Activated naive CD8-positive, alpha-beta T cell treated with anti-CD3 and anti-CD28 coated beads, Interleukin-2, amount 50 U/mL, for 24 hours (primary cell): ENCODE measurements at regions not wholly inside any gene's neighbourhood (a gene's known extent, or its start where the extent isn't known, plus 50 kb on each side); places are given as distances from the start of the nearest gene placed in this dataset.

Source experiments
- ATAC-seq: fragments of 150-1000 bp; cut with Tn5 transposase; one replicate; pipeline ENCODE4 v1.10.0; 2021
- DNase-seq: peaks from one replicate; pipeline ENCODE4 v3.0.0; 2021
- H3K27ac Mint-ChIP-seq: one replicate; pipeline ENCODE4 v1.8.0; 2021; ENCODE audit warnings: mild to moderate bottlenecking, mixed read lengths
- H3K27me3 Mint-ChIP-seq: one replicate; pipeline ENCODE4 v1.8.0; 2021; ENCODE audit warnings: mixed read lengths
- H3K36me3 Mint-ChIP-seq: one replicate; pipeline ENCODE4 v1.8.0; 2021; ENCODE audit warnings: low read depth, mixed read lengths
- H3K4me1 Mint-ChIP-seq: one replicate; pipeline ENCODE4 v1.8.0; 2021; ENCODE audit warnings: mixed read lengths
- H3K4me3 Mint-ChIP-seq: one replicate; pipeline ENCODE4 v1.8.0; 2021; ENCODE audit warnings: mild to moderate bottlenecking, moderate library complexity, mixed read lengths
- H3K9me3 Mint-ChIP-seq: one replicate; pipeline ENCODE4 v1.8.0; 2021; ENCODE audit warnings: mixed read lengths

GRCh38 chrX:39912126-39912525 is 185.6 kb downstream of the BCOR start:
- H3K36me3 Mint-ChIP-seq, result no peaks in the 10 kb centered on the region
- H3K9me3 Mint-ChIP-seq, result no peaks in the 10 kb centered on the region
- H3K27me3 Mint-ChIP-seq, result peaks cover 2% of the 10 kb centered on the region
- ATAC-seq, result no peak
- DNase-seq, result no peak
- H3K27ac Mint-ChIP-seq, result no peak overlapping the region
- peaks cover 8% of the 10 kb centered on the region for H3K4me1 Mint-ChIP-seq
- H3K4me3 Mint-ChIP-seq, result no peak overlapping the region

GRCh38 chrX:39915081-39915480 is 182.7 kb downstream of the BCOR start:
- Mint-ChIP-seq H3K27ac (no peak overlapping the region), H3K27me3 (peaks cover 2% of the 10 kb centered on the region), H3K4me3 (no peak overlapping the region), H3K36me3 (no peaks in the 10 kb centered on the region), H3K9me3 (no peaks in the 10 kb centered on the region), H3K4me1 (no peaks in the 10 kb centered on the region)
- ATAC-seq (no peak), DNase-seq (no peak)

GRCh38 chrX:39915596-39915995 is 182.2 kb downstream of the BCOR start:
- H3K27ac Mint-ChIP-seq, result no peak overlapping the region
- no peaks in the 10 kb centered on the region for H3K4me1 Mint-ChIP-seq

GRCh38 chrX:39921838-39922237 is 175.9 kb downstream of the BCOR start:
- no peaks in the 10 kb centered on the region for H3K27me3 Mint-ChIP-seq
- H3K27ac Mint-ChIP-seq, result no peak overlapping the region
- no peaks in the 10 kb centered on the region for H3K36me3 Mint-ChIP-seq
- H3K4me1 Mint-ChIP-seq, result no peaks in the 10 kb centered on the region
- H3K4me3 Mint-ChIP-seq, result no peak overlapping the region
- DNase-seq (no peak), ATAC-seq (no peak)
- H3K9me3 Mint-ChIP-seq, result no peaks in the 10 kb centered on the region

More at GRCh38 chrX:39915596-39915995, 182.2 kb downstream of the BCOR start:
- Mint-ChIP-seq H3K27me3 (peaks cover 2% of the 10 kb centered on the region), H3K36me3 (no peaks in the 10 kb centered on the region), H3K9me3 (no peaks in the 10 kb centered on the region), H3K4me3 (no peak overlapping the region)
- DNase-seq, result no peak
- no peak for ATAC-seq

- H3K36me3 Mint-ChIP-seq, result no peaks in the 10 kb centered on the region
- H3K4me1 Mint-ChIP-seq, result no peaks in the 10 kb centered on the region
- DNase-seq (no peak), ATAC-seq (no peak)
- H3K4me3 Mint-ChIP-seq, result no peak overlapping the region
- H3K27ac Mint-ChIP-seq, result no peak overlapping the region
- H3K9me3 Mint-ChIP-seq, result no peaks in the 10 kb centered on the region
- H3K27me3 Mint-ChIP-seq, result no peaks in the 10 kb centered on the region
Measured at GRCh38 chrX:39922488-39922887, 175.3 kb downstream of the BCOR start.

GRCh38 chrX:39922926-39923325 is 174.8 kb downstream of the BCOR start:
- no peaks in the 10 kb centered on the region for H3K36me3 Mint-ChIP-seq
- H3K4me3 Mint-ChIP-seq, result no peak overlapping the region
- H3K4me1 Mint-ChIP-seq, result no peaks in the 10 kb centered on the region

GRCh38 chrX:39927380-39927779 is 170.4 kb downstream of the BCOR start:
- no peaks in the 10 kb centered on the region for H3K27me3 Mint-ChIP-seq
- DNase-seq (no peak), ATAC-seq (no peak)
- no peaks in the 10 kb centered on the region for H3K9me3 Mint-ChIP-seq
- no peak overlapping the region for H3K4me3 Mint-ChIP-seq
- H3K4me1 Mint-ChIP-seq, result no peaks in the 10 kb centered on the region
- H3K27ac Mint-ChIP-seq, result no peak overlapping the region
- no peaks in the 10 kb centered on the region for H3K36me3 Mint-ChIP-seq

More at GRCh38 chrX:39922926-39923325, 174.8 kb downstream of the BCOR start:
- no peak overlapping the region for H3K27ac Mint-ChIP-seq
- H3K9me3 Mint-ChIP-seq, result no peaks in the 10 kb centered on the region
- no peak for DNase-seq
- no peaks in the 10 kb centered on the region for H3K27me3 Mint-ChIP-seq
- ATAC-seq, result no peak

GRCh38 chrX:39928704-39929378 is 168.9 kb downstream of the BCOR start:
- H3K9me3 Mint-ChIP-seq, result no peaks in the 10 kb centered on the region
- no peak overlapping the region for H3K4me3 Mint-ChIP-seq
- ATAC-seq (no peak), DNase-seq (no peak)
- H3K4me1 Mint-ChIP-seq, result no peaks in the 10 kb centered on the region
- H3K27me3 Mint-ChIP-seq, result no peaks in the 10 kb centered on the region
- H3K36me3 Mint-ChIP-seq, result no peaks in the 10 kb centered on the region
- no peak overlapping the region for H3K27ac Mint-ChIP-seq

GRCh38 chrX:39929379-39930025 is 168.3 kb downstream of the BCOR start:
- no peaks in the 10 kb centered on the region for H3K27me3 Mint-ChIP-seq
- no peak for ATAC-seq
- no peaks in the 10 kb centered on the region for H3K36me3 Mint-ChIP-seq
- DNase-seq, result no peak
- H3K27ac Mint-ChIP-seq, result no peak overlapping the region
- H3K4me3 Mint-ChIP-seq, result no peak overlapping the region
- H3K4me1 Mint-ChIP-seq, result no peaks in the 10 kb centered on the region
- no peaks in the 10 kb centered on the region for H3K9me3 Mint-ChIP-seq

GRCh38 chrX:39930786-39931528 is 166.8 kb downstream of the BCOR start:
- Mint-ChIP-seq H3K9me3 (no peaks in the 10 kb centered on the region), H3K27ac (no peak overlapping the region), H3K27me3 (no peaks in the 10 kb centered on the region), H3K4me1 (no peaks in the 10 kb centered on the region), H3K4me3 (no peak overlapping the region), H3K36me3 (no peaks in the 10 kb centered on the region)
- DNase-seq (no peak), ATAC-seq (no peak)

- Mint-ChIP-seq H3K4me3 (no peak overlapping the region), H3K4me1 (peaks cover 1% of the 10 kb centered on the region), H3K36me3 (no peaks in the 10 kb centered on the region), H3K27me3 (no peaks in the 10 kb centered on the region), H3K9me3 (no peaks in the 10 kb centered on the region), H3K27ac (no peak overlapping the region)
- no peak for ATAC-seq
- no peak for DNase-seq
Measured at GRCh38 chrX:39931529-39932282, 166.1 kb downstream of the BCOR start.

GRCh38 chrX:39935411-39936064 is 162.2 kb downstream of the BCOR start:
- H3K36me3 Mint-ChIP-seq, result no peaks in the 10 kb centered on the region

GRCh38 chrX:39936886-39937770 is 160.6 kb downstream of the BCOR start:
- Mint-ChIP-seq H3K4me3 (no peak overlapping the region), H3K36me3 (no peaks in the 10 kb centered on the region), H3K4me1 (peaks cover 12% of the 10 kb centered on the region), H3K27ac (no peak overlapping the region), H3K27me3 (no peaks in the 10 kb centered on the region), H3K9me3 (no peaks in the 10 kb centered on the region)
- DNase-seq, result peak; percentile 10
- ATAC-seq, result peak; percentile 59

More at GRCh38 chrX:39935411-39936064, 162.2 kb downstream of the BCOR start:
- H3K4me1 Mint-ChIP-seq, result peaks cover 12% of the 10 kb centered on the region
- DNase-seq, result no peak
- no peak overlapping the region for H3K27ac Mint-ChIP-seq
- no peaks in the 10 kb centered on the region for H3K27me3 Mint-ChIP-seq
- H3K4me3 Mint-ChIP-seq, result no peak overlapping the region
- ATAC-seq, result no peak
- no peaks in the 10 kb centered on the region for H3K9me3 Mint-ChIP-seq
